ENCODE measurements at regions not wholly inside any gene's neighbourhood (a gene's known extent, or its start where the extent isn't known, plus 50 kb on each side); places are given as distances from the start of the nearest gene placed in this dataset.
"Not testable (repeated sequence)": the region's sequence is repeated elsewhere in the genome, so short reads cannot be mapped to it uniquely, and the experiment has no call there.

DNA sequence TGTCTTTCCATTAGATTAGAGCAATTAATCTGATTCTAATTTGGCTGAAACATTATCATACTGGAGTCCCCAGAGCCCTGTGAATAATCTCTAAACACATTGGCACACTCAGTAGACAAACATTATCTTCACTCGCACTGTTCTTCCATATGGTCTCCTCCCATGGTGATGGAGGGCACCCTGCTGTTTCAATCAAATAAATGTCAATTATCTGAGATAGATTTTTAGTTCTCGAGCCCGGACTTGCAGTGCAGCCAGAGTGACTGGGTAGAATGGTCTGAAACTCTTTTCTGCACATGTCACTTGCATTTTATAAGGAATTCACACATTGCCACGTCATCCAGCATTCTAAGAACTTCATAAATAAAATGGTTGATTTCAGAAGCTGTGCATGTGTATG is 90.6 kb upstream of the MAP3K7 start:
- Histone ChIP-seq H4K20me1 (ENCODE audit: control insufficient read depth, extremely low read depth, insufficient read depth, low read length) (no peaks in the 10 kb centered on the region), H3K9ac (ENCODE audit: control insufficient read depth, extremely low read depth, insufficient read depth, low read length) (no peak overlapping the region), H3K4me2 (ENCODE audit: control insufficient read depth, extremely low read depth, insufficient read depth, low read depth, low read length) (no peak overlapping the region), H3K27ac (ENCODE audit: control insufficient read depth, insufficient read depth, low read length) (no peak overlapping the region), H3K9me1 (ENCODE audit: control insufficient read depth, extremely low read depth, insufficient read depth, low read length) (no peaks in the 10 kb centered on the region), H3K27me3 (ENCODE audit: control insufficient read depth, extremely low read depth, insufficient read depth, low read length) (no peaks in the 10 kb centered on the region), H2AFZ (ENCODE audit: control insufficient read depth, low read length) (no peak overlapping the region), H3K4me1 (ENCODE audit: control insufficient read depth, extremely low read depth, insufficient read depth, low read length) (no peaks in the 10 kb centered on the region), H3K4me3 (ENCODE audit: control insufficient read depth in 2 of 3, extremely low read depth in 1 of 3, insufficient read depth in 2 of 3, low read depth in 1 of 3, low read length in 3 of 3) (no peak overlapping the region), H3K79me2 (ENCODE audit: control insufficient read depth, insufficient read depth, low read length) (no peaks in the 10 kb centered on the region), H3K36me3 (ENCODE audit: control insufficient read depth in 2 of 2, extremely low read depth in 1 of 2, insufficient read depth in 2 of 2, low read length in 2 of 2) (no peaks in the 10 kb centered on the region), H3K9me3 (ENCODE audit: control insufficient read depth, low read depth, low read length) (no peaks in the 10 kb centered on the region)
- dilution Hi-C loops (cut with MboI; ENCODE audit: extremely low pct_ligation_motif_present, low sequenced_read_pairs): no loop called here
- TF ChIP-seq EZH2 (IDR thresholded peaks at IDR 0.05; ENCODE audit: low read length): no peak
- TF ChIP-seq, protein P1, sequence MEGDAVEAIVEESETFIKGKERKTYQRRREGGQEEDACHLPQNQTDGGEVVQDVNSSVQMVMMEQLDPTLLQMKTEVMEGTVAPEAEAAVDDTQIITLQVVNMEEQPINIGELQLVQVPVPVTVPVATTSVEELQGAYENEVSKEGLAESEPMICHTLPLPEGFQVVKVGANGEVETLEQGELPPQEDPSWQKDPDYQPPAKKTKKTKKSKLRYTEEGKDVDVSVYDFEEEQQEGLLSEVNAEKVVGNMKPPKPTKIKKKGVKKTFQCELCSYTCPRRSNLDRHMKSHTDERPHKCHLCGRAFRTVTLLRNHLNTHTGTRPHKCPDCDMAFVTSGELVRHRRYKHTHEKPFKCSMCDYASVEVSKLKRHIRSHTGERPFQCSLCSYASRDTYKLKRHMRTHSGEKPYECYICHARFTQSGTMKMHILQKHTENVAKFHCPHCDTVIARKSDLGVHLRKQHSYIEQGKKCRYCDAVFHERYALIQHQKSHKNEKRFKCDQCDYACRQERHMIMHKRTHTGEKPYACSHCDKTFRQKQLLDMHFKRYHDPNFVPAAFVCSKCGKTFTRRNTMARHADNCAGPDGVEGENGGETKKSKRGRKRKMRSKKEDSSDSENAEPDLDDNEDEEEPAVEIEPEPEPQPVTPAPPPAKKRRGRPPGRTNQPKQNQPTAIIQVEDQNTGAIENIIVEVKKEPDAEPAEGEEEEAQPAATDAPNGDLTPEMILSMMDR (optimal IDR thresholded peaks at IDR 0.05 in 1 of 3, IDR thresholded peaks at IDR 0.05 in 1 of 3, conservative IDR thresholded peaks at IDR 0.05 in 1 of 3; ENCODE audit: extremely low read depth in 1 of 3, insufficient read depth in 2 of 3, low read length in 3 of 3): no peak
- DNase-seq (ENCODE audit: low read depth, low spot score) (no peak), FAIRE-seq (no peak)

DNA sequence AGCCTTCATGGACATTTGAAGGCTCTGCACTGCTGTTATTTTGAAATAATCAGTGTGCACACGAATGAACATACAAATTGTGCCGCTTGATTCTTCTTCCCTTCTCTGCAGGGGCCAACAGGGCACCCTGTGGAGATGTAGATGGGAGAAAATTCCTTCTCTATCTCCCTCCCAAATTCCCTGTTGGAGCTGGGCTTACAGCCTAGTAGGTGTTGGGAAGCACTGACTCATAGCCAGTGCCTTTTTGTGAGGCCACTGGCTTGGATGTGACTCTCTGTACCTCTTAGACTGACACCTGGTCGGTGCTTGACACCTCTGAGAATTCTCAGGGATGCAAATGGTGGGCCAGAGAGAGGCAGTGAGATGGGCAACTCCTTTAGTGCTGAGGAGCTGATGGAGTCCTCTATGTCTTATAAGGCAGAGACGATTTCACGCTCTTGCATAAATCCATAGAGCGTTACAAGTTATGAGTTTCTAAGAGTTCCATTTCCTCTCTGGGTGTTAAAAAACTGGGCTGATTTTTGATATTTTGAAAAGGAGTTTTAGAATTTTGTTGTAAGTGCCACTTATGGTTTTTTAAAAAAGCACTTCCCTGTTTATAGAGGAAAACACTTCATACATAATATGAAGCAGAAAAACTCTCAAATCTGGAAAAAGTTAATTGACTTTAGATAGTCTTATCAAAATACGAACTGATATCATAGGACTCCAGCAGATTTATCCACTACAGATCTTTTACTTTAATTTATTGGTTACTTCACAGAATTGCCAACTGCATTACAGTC is 89.8 kb upstream of the MAP3K7 start:
- no peaks in the 10 kb centered on the region for H3K9me1 ChIP-seq (ENCODE audit: control insufficient read depth, extremely low read depth, insufficient read depth, low read length)
- H3K4me3 ChIP-seq (ENCODE audit: control insufficient read depth in 2 of 3, extremely low read depth in 1 of 3, insufficient read depth in 2 of 3, low read depth in 1 of 3, low read length in 3 of 3): no peak overlapping the region
- DNase-seq (ENCODE audit: low read depth, low spot score) (no peak), FAIRE-seq (no peak)
- TF ChIP-seq, protein P1 (optimal IDR thresholded peaks at IDR 0.05 in 1 of 3, IDR thresholded peaks at IDR 0.05 in 1 of 3, conservative IDR thresholded peaks at IDR 0.05 in 1 of 3; ENCODE audit: extremely low read depth in 1 of 3, insufficient read depth in 2 of 3, low read length in 3 of 3): no peak
- TF ChIP-seq EZH2 (IDR thresholded peaks at IDR 0.05; ENCODE audit: low read length): no peak
- H4K20me1 ChIP-seq (ENCODE audit: control insufficient read depth, extremely low read depth, insufficient read depth, low read length): no peaks in the 10 kb centered on the region
- no peaks in the 10 kb centered on the region for H3K36me3 ChIP-seq (ENCODE audit: control insufficient read depth in 2 of 2, extremely low read depth in 1 of 2, insufficient read depth in 2 of 2, low read length in 2 of 2)
- no peak overlapping the region for H3K9ac ChIP-seq (ENCODE audit: control insufficient read depth, extremely low read depth, insufficient read depth, low read length)
- no peaks in the 10 kb centered on the region for H3K79me2 ChIP-seq (ENCODE audit: control insufficient read depth, insufficient read depth, low read length)
- dilution Hi-C loops (cut with MboI; ENCODE audit: extremely low pct_ligation_motif_present, low sequenced_read_pairs): no loop called here
- H3K27ac ChIP-seq (ENCODE audit: control insufficient read depth, insufficient read depth, low read length): no peak overlapping the region
- H3K9me3 ChIP-seq (ENCODE audit: control insufficient read depth, low read depth, low read length): no peaks in the 10 kb centered on the region
- H3K27me3 ChIP-seq (ENCODE audit: control insufficient read depth, extremely low read depth, insufficient read depth, low read length): no peaks in the 10 kb centered on the region
- H3K4me1 ChIP-seq (ENCODE audit: control insufficient read depth, extremely low read depth, insufficient read depth, low read length): no peaks in the 10 kb centered on the region
- no peak overlapping the region for H3K4me2 ChIP-seq (ENCODE audit: control insufficient read depth, extremely low read depth, insufficient read depth, low read depth, low read length)
- no peak overlapping the region for H2AFZ ChIP-seq (ENCODE audit: control insufficient read depth, low read length)

DNA sequence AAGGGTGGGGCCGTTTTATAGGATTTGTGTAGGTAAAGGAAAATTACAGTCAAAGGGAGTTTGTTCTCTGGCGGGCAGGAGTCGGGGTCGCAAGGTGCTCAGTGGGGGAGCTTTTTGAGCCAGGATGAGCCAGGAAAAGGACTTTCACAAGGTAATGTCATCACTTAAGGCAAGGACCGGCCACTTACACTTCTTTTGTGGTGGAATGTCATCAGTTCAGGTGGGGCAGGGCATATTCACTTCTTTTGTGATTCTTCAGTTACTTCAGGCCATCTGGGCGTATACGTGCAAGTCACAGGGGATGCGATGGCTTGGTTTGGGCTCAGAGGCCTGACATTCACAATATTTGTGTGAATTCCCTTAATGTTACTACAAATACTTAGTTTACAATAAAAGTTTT is 88.2 kb upstream of the MAP3K7 start:
- H3K4me2 ChIP-seq (ENCODE audit: control insufficient read depth, extremely low read depth, insufficient read depth, low read depth, low read length); H3K9me1 ChIP-seq (ENCODE audit: control insufficient read depth, extremely low read depth, insufficient read depth, low read length); dilution Hi-C loops (cut with MboI; ENCODE audit: extremely low pct_ligation_motif_present, low sequenced_read_pairs); H2AFZ ChIP-seq (ENCODE audit: control insufficient read depth, low read length); H3K79me2 ChIP-seq (ENCODE audit: control insufficient read depth, insufficient read depth, low read length); FAIRE-seq; H3K27ac ChIP-seq (ENCODE audit: control insufficient read depth, insufficient read depth, low read length); H3K9me3 ChIP-seq (ENCODE audit: control insufficient read depth, low read depth, low read length); H3K4me3 ChIP-seq (ENCODE audit: control insufficient read depth in 2 of 3, extremely low read depth in 1 of 3, insufficient read depth in 2 of 3, low read depth in 1 of 3, low read length in 3 of 3); H3K9ac ChIP-seq (ENCODE audit: control insufficient read depth, extremely low read depth, insufficient read depth, low read length); DNase-seq (ENCODE audit: low read depth, low spot score); H3K27me3 ChIP-seq (ENCODE audit: control insufficient read depth, extremely low read depth, insufficient read depth, low read length); H3K4me1 ChIP-seq (ENCODE audit: control insufficient read depth, extremely low read depth, insufficient read depth, low read length); H4K20me1 ChIP-seq (ENCODE audit: control insufficient read depth, extremely low read depth, insufficient read depth, low read length); H3K36me3 ChIP-seq (ENCODE audit: control insufficient read depth in 2 of 2, extremely low read depth in 1 of 2, insufficient read depth in 2 of 2, low read length in 2 of 2): not testable (repeated sequence)

DNA sequence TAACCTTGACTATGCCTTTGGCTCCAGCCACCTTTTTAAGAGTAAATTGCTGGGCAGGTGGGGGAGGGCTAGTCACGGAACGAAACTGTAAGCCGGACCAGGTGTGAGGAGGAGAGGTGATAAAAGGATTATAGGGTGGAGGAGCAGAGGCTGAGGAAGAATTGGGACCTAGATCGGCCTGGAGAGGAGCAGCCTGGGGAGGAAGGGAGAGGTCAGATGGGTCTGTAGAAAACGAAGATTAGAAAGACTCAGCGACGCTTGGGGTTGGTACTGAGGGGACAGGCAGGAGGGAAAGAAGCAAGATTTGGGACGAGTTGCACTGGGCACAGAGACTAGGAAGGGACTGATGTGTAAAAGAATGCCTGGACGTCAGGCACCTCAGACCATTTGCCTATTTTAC is 87.2 kb upstream of the MAP3K7 start:
- dilution Hi-C loops (cut with MboI; ENCODE audit: extremely low pct_ligation_motif_present, low sequenced_read_pairs); H3K36me3 ChIP-seq (ENCODE audit: control insufficient read depth in 2 of 2, extremely low read depth in 1 of 2, insufficient read depth in 2 of 2, low read length in 2 of 2); FAIRE-seq; H3K4me1 ChIP-seq (ENCODE audit: control insufficient read depth, extremely low read depth, insufficient read depth, low read length); H2AFZ ChIP-seq (ENCODE audit: control insufficient read depth, low read length); H3K4me2 ChIP-seq (ENCODE audit: control insufficient read depth, extremely low read depth, insufficient read depth, low read depth, low read length); DNase-seq (ENCODE audit: low read depth, low spot score); H3K9me1 ChIP-seq (ENCODE audit: control insufficient read depth, extremely low read depth, insufficient read depth, low read length); H4K20me1 ChIP-seq (ENCODE audit: control insufficient read depth, extremely low read depth, insufficient read depth, low read length); H3K4me3 ChIP-seq (ENCODE audit: control insufficient read depth in 2 of 3, extremely low read depth in 1 of 3, insufficient read depth in 2 of 3, low read depth in 1 of 3, low read length in 3 of 3); H3K9me3 ChIP-seq (ENCODE audit: control insufficient read depth, low read depth, low read length); H3K9ac ChIP-seq (ENCODE audit: control insufficient read depth, extremely low read depth, insufficient read depth, low read length); H3K27ac ChIP-seq (ENCODE audit: control insufficient read depth, insufficient read depth, low read length); H3K79me2 ChIP-seq (ENCODE audit: control insufficient read depth, insufficient read depth, low read length); H3K27me3 ChIP-seq (ENCODE audit: control insufficient read depth, extremely low read depth, insufficient read depth, low read length): not testable (repeated sequence)

Measured in keratinocyte (primary cell).